ENCODE measurements at regions not wholly inside any gene's neighbourhood (a gene's known extent, or its start where the extent isn't known, plus 50 kb on each side); places are given as distances from the start of the nearest gene placed in this dataset.

- no peak for FAIRE-seq
- TF ChIP-seq POLR2A (IDR thresholded peaks at IDR 0.05; ENCODE audit: low read depth, low read length) (no peak), TAF1 (IDR thresholded peaks at IDR 0.05; ENCODE audit: low read depth, low read length) (no peak), POU2F2 (IDR thresholded peaks at IDR 0.05; ENCODE audit: low read depth, low read length) (no peak), POLR2AphosphoS5 (IDR thresholded peaks at IDR 0.05; ENCODE audit: low read depth, low read length) (no peak)
- DNase-seq (ENCODE audit: insufficient read length, low spot score) = no peak
Observed at GRCh38 chrY:21138056-21138758, 372.9 kb upstream of the RBMY1B start.

GRCh38 chrY:21146331-21146730 is 364.8 kb upstream of the RBMY1B start:
- DNase-seq (ENCODE audit: insufficient read length, low spot score) = no peak
- TF ChIP-seq POLR2A (IDR thresholded peaks at IDR 0.05; ENCODE audit: low read depth, low read length) (no peak), SPI1 (IDR thresholded peaks at IDR 0.05; ENCODE audit: low read depth, low read length) (no peak)
- no peak for FAIRE-seq

- DNase-seq (ENCODE audit: insufficient read length, low spot score) = no peak
- no peak for FAIRE-seq
- no peak for TF ChIP-seq POLR2A (IDR thresholded peaks at IDR 0.05; ENCODE audit: low read depth, low read length)
Observed at GRCh38 chrY:21149971-21150370, 361.2 kb upstream of the RBMY1B start.

GRCh38 chrY:21169821-21170220 is 341.3 kb upstream of the RBMY1B start:
- TF ChIP-seq PAX5 (IDR thresholded peaks at IDR 0.05; ENCODE audit: insufficient read depth, low read length, severe bottlenecking) = no peak
- DNase-seq (ENCODE audit: insufficient read length, low spot score) (no peak), FAIRE-seq (no peak)

GRCh38 chrY:21174697-21175463 is 336.3 kb upstream of the RBMY1B start:
- FAIRE-seq (no peak), DNase-seq (ENCODE audit: insufficient read length, low spot score) (no peak)
- no peak for TF ChIP-seq SPI1 (IDR thresholded peaks at IDR 0.05; ENCODE audit: low read depth, low read length)
- TF ChIP-seq TAF1 (IDR thresholded peaks at IDR 0.05; ENCODE audit: low read depth, low read length) = no peak
- no peak for TF ChIP-seq POLR2AphosphoS5 (IDR thresholded peaks at IDR 0.05; ENCODE audit: low read depth, low read length)
- no peak for TF ChIP-seq POLR2A (IDR thresholded peaks at IDR 0.05; ENCODE audit: low read depth, low read length)
- TF ChIP-seq PAX5 (IDR thresholded peaks at IDR 0.05; ENCODE audit: insufficient read depth, low read length, severe bottlenecking) = no peak
- TF ChIP-seq POU2F2 (IDR thresholded peaks at IDR 0.05; ENCODE audit: low read depth, low read length) = no peak

- TF ChIP-seq PAX5 (IDR thresholded peaks at IDR 0.05; ENCODE audit: insufficient read depth, low read length, severe bottlenecking) (no peak), POLR2A (IDR thresholded peaks at IDR 0.05; ENCODE audit: low read depth, low read length) (no peak), POLR2AphosphoS5 (IDR thresholded peaks at IDR 0.05; ENCODE audit: low read depth, low read length) (no peak), SPI1 (IDR thresholded peaks at IDR 0.05; ENCODE audit: low read depth, low read length) (no peak), TAF1 (IDR thresholded peaks at IDR 0.05; ENCODE audit: low read depth, low read length) (no peak), POU2F2 (IDR thresholded peaks at IDR 0.05; ENCODE audit: low read depth, low read length) (no peak)
- FAIRE-seq (no peak), DNase-seq (ENCODE audit: insufficient read length, low spot score) (no peak)
Observed at GRCh38 chrY:21175505-21175904, 335.6 kb upstream of the RBMY1B start.

GRCh38 chrY:21177306-21177800 is 333.8 kb upstream of the RBMY1B start:
- FAIRE-seq (no peak), DNase-seq (ENCODE audit: insufficient read length, low spot score) (no peak)
- TF ChIP-seq TAF1 (IDR thresholded peaks at IDR 0.05; ENCODE audit: low read depth, low read length) (no peak), SPI1 (IDR thresholded peaks at IDR 0.05; ENCODE audit: low read depth, low read length) (no peak), POLR2A (IDR thresholded peaks at IDR 0.05; ENCODE audit: low read depth, low read length) (no peak), POLR2AphosphoS5 (IDR thresholded peaks at IDR 0.05; ENCODE audit: low read depth, low read length) (no peak), POU2F2 (IDR thresholded peaks at IDR 0.05; ENCODE audit: low read depth, low read length) (no peak)

GRCh38 chrY:21178281-21178680 is 332.9 kb upstream of the RBMY1B start:
- TF ChIP-seq TAF1 (IDR thresholded peaks at IDR 0.05; ENCODE audit: low read depth, low read length) (no peak), PAX5 (IDR thresholded peaks at IDR 0.05; ENCODE audit: insufficient read depth, low read length, severe bottlenecking) (no peak), SPI1 (IDR thresholded peaks at IDR 0.05; ENCODE audit: low read depth, low read length) (no peak), POLR2A (IDR thresholded peaks at IDR 0.05; ENCODE audit: low read depth, low read length) (no peak), POLR2AphosphoS5 (IDR thresholded peaks at IDR 0.05; ENCODE audit: low read depth, low read length) (no peak), POU2F2 (IDR thresholded peaks at IDR 0.05; ENCODE audit: low read depth, low read length) (no peak)
- no peak for DNase-seq (ENCODE audit: insufficient read length, low spot score)
- no peak for FAIRE-seq

GRCh38 chrY:21180921-21181320 is 330.2 kb upstream of the RBMY1B start:
- DNase-seq (ENCODE audit: insufficient read length, low spot score) (peak; percentile 2), FAIRE-seq (no peak)
- TF ChIP-seq POLR2AphosphoS5 (IDR thresholded peaks at IDR 0.05; ENCODE audit: low read depth, low read length) (no peak), SPI1 (IDR thresholded peaks at IDR 0.05; ENCODE audit: low read depth, low read length) (no peak), PAX5 (IDR thresholded peaks at IDR 0.05; ENCODE audit: insufficient read depth, low read length, severe bottlenecking) (no peak), TAF1 (IDR thresholded peaks at IDR 0.05; ENCODE audit: low read depth, low read length) (no peak), POU2F2 (IDR thresholded peaks at IDR 0.05; ENCODE audit: low read depth, low read length) (no peak), POLR2A (IDR thresholded peaks at IDR 0.05; ENCODE audit: low read depth, low read length) (no peak)

GRCh38 chrY:21184271-21184670 is 326.9 kb upstream of the RBMY1B start:
- TF ChIP-seq POLR2AphosphoS5 (IDR thresholded peaks at IDR 0.05; ENCODE audit: low read depth, low read length) = no peak
- no peak for TF ChIP-seq TAF1 (IDR thresholded peaks at IDR 0.05; ENCODE audit: low read depth, low read length)
- TF ChIP-seq POLR2A (IDR thresholded peaks at IDR 0.05; ENCODE audit: low read depth, low read length) = no peak
- TF ChIP-seq POU2F2 (IDR thresholded peaks at IDR 0.05; ENCODE audit: low read depth, low read length) = no peak
- TF ChIP-seq SPI1 (IDR thresholded peaks at IDR 0.05; ENCODE audit: low read depth, low read length) = no peak
- TF ChIP-seq PAX5 (IDR thresholded peaks at IDR 0.05; ENCODE audit: insufficient read depth, low read length, severe bottlenecking) = no peak
- FAIRE-seq (no peak), DNase-seq (ENCODE audit: insufficient read length, low spot score) (no peak)
